HEK293 (cell line): ENCODE measurements at regions not wholly inside any gene's neighbourhood (a gene's known extent, or its start where the extent isn't known, plus 50 kb on each side); places are given as distances from the start of the nearest gene placed in this dataset.

Experiments used
- BCL6B ChIP-seq: fragments of 450-650 bp; formaldehyde crosslinking; IDR thresholded peaks from 2 replicates; pipeline ENCODE4 v1.5.1; 2017; ENCODE audit warnings: missing biosample characterization, missing genetic modification characterization
- HIC1 ChIP-seq: fragments of 450-650 bp; formaldehyde crosslinking; IDR thresholded peaks from 2 replicates; pipeline ENCODE4 v1.5.1; 2016; ENCODE audit warnings: missing biosample characterization, missing genetic modification characterization
- INSM2 ChIP-seq: fragments of 450-650 bp; formaldehyde crosslinking; IDR thresholded peaks from 2 replicates; pipeline ENCODE4 v1.5.1; 2016; ENCODE audit warnings: missing biosample characterization, missing genetic modification characterization
- KLF1 ChIP-seq: fragments of 450-650 bp; formaldehyde crosslinking; IDR thresholded peaks from 2 replicates; pipeline ENCODE4 v1.5.1; 2016; ENCODE audit warnings: missing biosample characterization, missing genetic modification characterization
- MYNN ChIP-seq: fragments of 450-650 bp; formaldehyde crosslinking; IDR thresholded peaks from 2 replicates; pipeline ENCODE4 v1.5.1; 2016; ENCODE audit warnings: missing biosample characterization, missing genetic modification characterization, borderline replicate concordance
- TRIM28 ChIP-seq: IDR thresholded peaks from 2 replicates; pipeline ENCODE4 v1.6.1; 2011; ENCODE audit warnings: low read length, control low read depth, borderline replicate concordance
- WT1 ChIP-seq: fragments of 450-650 bp; formaldehyde crosslinking; IDR thresholded peaks from 2 replicates; pipeline ENCODE4 v1.5.1; 2016; ENCODE audit warnings: missing biosample characterization, missing genetic modification characterization
- YY2 ChIP-seq: fragments of 450-650 bp; formaldehyde crosslinking; IDR thresholded peaks from 2 replicates; pipeline ENCODE4 v1.5.1; 2016; ENCODE audit warnings: missing biosample characterization, missing genetic modification characterization
- ZNF146 ChIP-seq: fragments of 450-650 bp; formaldehyde crosslinking; IDR thresholded peaks from 2 replicates; pipeline ENCODE4 v1.5.1; 2016; ENCODE audit warnings: missing biosample characterization, missing genetic modification characterization
- ZNF148 ChIP-seq: fragments of 450-650 bp; formaldehyde crosslinking; IDR thresholded peaks from 2 replicates; pipeline ENCODE4 v1.5.0; 2017; ENCODE audit warnings: missing biosample characterization, missing genetic modification characterization, borderline replicate concordance
- ZNF16 ChIP-seq: fragments of 450-650 bp; formaldehyde crosslinking; IDR thresholded peaks from 2 replicates; pipeline ENCODE4 v1.5.1; 2016; ENCODE audit warnings: low read depth, missing biosample characterization, missing genetic modification characterization
- ZNF175 ChIP-seq: fragments of 450-650 bp; formaldehyde crosslinking; IDR thresholded peaks from 2 replicates; pipeline ENCODE4 v1.5.1; 2016; ENCODE audit warnings: missing biosample characterization, missing genetic modification characterization
- ZNF202 ChIP-seq: fragments of 450-650 bp; formaldehyde crosslinking; IDR thresholded peaks from 2 replicates; pipeline ENCODE4 v1.5.1; 2016; ENCODE audit warnings: missing biosample characterization, missing genetic modification characterization, borderline replicate concordance
- ZNF223 ChIP-seq: fragments of 450-650 bp; formaldehyde crosslinking; IDR thresholded peaks from 2 replicates; pipeline ENCODE4 v1.5.1; 2016; ENCODE audit warnings: missing biosample characterization, missing genetic modification characterization
- ZNF24 ChIP-seq: fragments of 450-650 bp; formaldehyde crosslinking; IDR thresholded peaks from 2 replicates; pipeline ENCODE4 v1.5.1; 2016; ENCODE audit warnings: missing biosample characterization, missing genetic modification characterization
- ZNF280C ChIP-seq: fragments of 450-650 bp; formaldehyde crosslinking; IDR thresholded peaks from 2 replicates; pipeline ENCODE4 v1.5.1; 2016; ENCODE audit warnings: missing biosample characterization, missing genetic modification characterization
- ZNF398 ChIP-seq: fragments of 450-650 bp; formaldehyde crosslinking; IDR thresholded peaks from 2 replicates; pipeline ENCODE4 v1.5.1; 2017; ENCODE audit warnings: missing biosample characterization, missing genetic modification characterization
- ZNF449 ChIP-seq: fragments of 450-650 bp; formaldehyde crosslinking; IDR thresholded peaks from 2 replicates; pipeline ENCODE4 v1.5.1; 2017; ENCODE audit warnings: missing biosample characterization, mild to moderate bottlenecking, missing genetic modification characterization, moderate library complexity
- ZNF513 ChIP-seq: fragments of 450-650 bp; IDR thresholded peaks from 2 replicates; pipeline ENCODE4 v1.5.1; 2018; ENCODE audit warnings: missing biosample characterization, missing genetic modification characterization
- ZNF530 ChIP-seq: fragments of 450-650 bp; formaldehyde crosslinking; IDR thresholded peaks from 2 replicates; pipeline ENCODE4 v1.5.1; 2016; ENCODE audit warnings: low read depth, missing biosample characterization, missing genetic modification characterization
- ZNF707 ChIP-seq: fragments of 450-650 bp; formaldehyde crosslinking; IDR thresholded peaks from 2 replicates; pipeline ENCODE4 v1.5.1; 2016; ENCODE audit warnings: missing biosample characterization, missing genetic modification characterization
- ZNF776 ChIP-seq: fragments of 450-650 bp; formaldehyde crosslinking; IDR thresholded peaks from 2 replicates; pipeline ENCODE4 v1.5.0; 2017; ENCODE audit warnings: missing biosample characterization, missing genetic modification characterization, borderline replicate concordance
- ZNF837 ChIP-seq: fragments of 450-650 bp; formaldehyde crosslinking; IDR thresholded peaks from 2 replicates; pipeline ENCODE4 v1.5.1; 2016; ENCODE audit warnings: missing biosample characterization, missing genetic modification characterization
- ZSCAN23 ChIP-seq: fragments of 450-650 bp; formaldehyde crosslinking; IDR thresholded peaks from 2 replicates; pipeline ENCODE4 v1.5.1; 2016; ENCODE audit warnings: missing biosample characterization, missing genetic modification characterization

- TF ChIP-seq BCL6B = no peak
- TF ChIP-seq INSM2 = 0 out of 2 replicates have a peak, but pooled peaks have one; percentile 13
- TF ChIP-seq ZNF707 (tag by site-specific recombination) = no peak
- no peak for TF ChIP-seq ZNF398 (tag by site-specific recombination)
- no peak for TF ChIP-seq ZNF223 (tag by site-specific recombination)
- TF ChIP-seq ZNF148 (tag by site-specific recombination) = no peak
- no peak for TF ChIP-seq ZNF530 (tag by site-specific recombination)
- TF ChIP-seq WT1 (tag by site-specific recombination) = peak; percentile 98
- no peak for TF ChIP-seq ZNF202
- TF ChIP-seq TRIM28 = no peak
- TF ChIP-seq KLF1 (tag by site-specific recombination) = no peak
- TF ChIP-seq YY2 (tag by site-specific recombination) = no peak
- TF ChIP-seq ZNF146 (tag by site-specific recombination) = no peak
- TF ChIP-seq ZNF776 (tag by site-specific recombination) = no peak
- TF ChIP-seq ZNF280C (tag by site-specific recombination) = no peak
- TF ChIP-seq MYNN (tag by site-specific recombination) = peak; percentile 74; the same call in 1 of the 2 replicates
- no peak for TF ChIP-seq ZNF16 (tag by site-specific recombination)
- TF ChIP-seq ZNF837 (tag by site-specific recombination) = no peak
- no peak for TF ChIP-seq ZNF513 (tag by site-specific recombination)
- no peak for TF ChIP-seq ZNF24 (tag by site-specific recombination)
- no peak for TF ChIP-seq ZNF175 (tag by site-specific recombination)
- TF ChIP-seq ZSCAN23 (tag by site-specific recombination) = no peak
- TF ChIP-seq ZNF449 = no peak
- no peak for TF ChIP-seq HIC1 (tag by site-specific recombination)
These were observed 295.1 kb downstream of the TLE1 start (continued) for GRCh38 chr9:81393985-81394811.
